ENCODE measurements at regions not wholly inside any gene's neighbourhood (a gene's known extent, or its start where the extent isn't known, plus 50 kb on each side); places are given as distances from the start of the nearest gene placed in this dataset.

GRCh38 chr13:53201454-53202225 lies 173.0 kb downstream of the OLFM4 start:
- DNase-seq (ENCODE audit: low spot score) = no peak

- no peak for DNase-seq (ENCODE audit: low spot score)
Observed at GRCh38 chr13:53204598-53204997, 176.0 kb downstream of the OLFM4 start.

DNA sequence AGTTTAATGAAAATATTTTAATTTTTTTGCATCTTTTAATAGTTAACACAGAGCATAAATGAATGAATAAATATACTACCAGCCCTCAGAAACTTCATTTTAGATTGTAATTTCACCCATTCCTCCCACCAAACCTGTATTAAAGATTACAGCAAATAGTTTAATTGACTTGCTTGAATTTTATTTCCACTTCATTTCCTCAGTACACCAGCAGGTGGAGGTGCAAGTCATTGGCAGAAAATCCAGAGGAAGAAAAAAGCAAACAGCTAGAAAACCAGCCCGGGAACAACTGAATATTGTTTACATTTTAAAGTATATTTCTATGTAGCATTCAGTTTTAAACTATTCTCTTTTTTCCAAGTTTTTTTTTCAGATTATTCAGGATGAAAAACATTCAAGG lies 177.8 kb downstream of the OLFM4 start:
- peak; percentile 44 for DNase-seq (ENCODE audit: low spot score)

GRCh38 chr13:53207556-53207955 lies 178.9 kb downstream of the OLFM4 start:
- no peak for DNase-seq (ENCODE audit: low spot score)

DNA sequence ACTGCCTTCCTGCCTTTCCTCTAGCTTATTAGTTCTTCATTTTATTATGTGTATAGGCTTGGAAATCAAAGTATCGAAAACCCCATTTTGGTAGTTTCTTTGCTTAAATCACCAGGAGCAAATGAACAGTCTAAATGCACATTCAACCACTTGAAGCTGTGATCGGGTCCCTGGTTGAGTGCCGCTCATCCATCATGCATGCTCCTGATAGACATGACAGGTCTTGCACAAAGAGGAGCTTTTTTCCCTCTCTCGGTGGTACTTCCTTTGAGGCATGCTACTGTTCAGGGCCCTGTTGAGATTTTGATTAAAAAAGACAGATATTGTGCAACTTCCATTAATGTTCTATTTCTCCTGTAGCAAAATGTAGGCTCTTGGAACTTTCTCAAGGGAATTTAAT lies 185.8 kb downstream of the OLFM4 start:
- no peak for DNase-seq (ENCODE audit: low spot score)

- no peak for DNase-seq (ENCODE audit: low spot score)
Observed at GRCh38 chr13:53215563-53215962, 186.9 kb downstream of the OLFM4 start.

- DNase-seq (ENCODE audit: low spot score) = no peak
Observed at GRCh38 chr13:53216773-53217172, 188.2 kb downstream of the OLFM4 start.

- no peak for DNase-seq (ENCODE audit: low spot score)
Observed at GRCh38 chr13:53217194-53217593, 188.6 kb downstream of the OLFM4 start.

GRCh38 chr13:53220038-53220437 lies 191.4 kb downstream of the OLFM4 start:
- no peak for DNase-seq (ENCODE audit: low spot score)

DNA sequence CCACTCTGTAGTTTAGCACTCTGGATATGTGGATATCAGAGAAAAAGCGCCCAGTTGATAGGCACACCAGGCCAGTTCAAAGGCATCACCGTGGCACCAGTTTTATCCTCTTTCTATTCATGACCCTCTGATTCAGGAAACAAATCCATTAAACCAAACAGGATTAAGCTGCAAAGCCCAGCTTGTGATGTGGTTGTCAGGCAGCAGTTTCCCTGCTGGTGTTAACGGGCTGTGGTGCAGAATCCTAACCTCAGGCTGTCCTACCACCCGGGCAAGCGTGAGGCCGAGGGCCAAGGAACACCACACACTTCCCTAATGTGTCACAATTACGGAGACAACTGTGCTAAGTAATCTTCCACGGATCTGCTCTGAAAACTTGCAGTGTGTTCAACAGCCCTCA lies 209.1 kb downstream of the OLFM4 start:
- DNase-seq (ENCODE audit: low spot score) = no peak

- DNase-seq (ENCODE audit: low spot score) = no peak
Observed at GRCh38 chr13:53238261-53238660, 209.6 kb downstream of the OLFM4 start.

- DNase-seq (ENCODE audit: low spot score) = no peak
Observed at GRCh38 chr13:53240401-53241025, 211.9 kb downstream of the OLFM4 start.

DNA sequence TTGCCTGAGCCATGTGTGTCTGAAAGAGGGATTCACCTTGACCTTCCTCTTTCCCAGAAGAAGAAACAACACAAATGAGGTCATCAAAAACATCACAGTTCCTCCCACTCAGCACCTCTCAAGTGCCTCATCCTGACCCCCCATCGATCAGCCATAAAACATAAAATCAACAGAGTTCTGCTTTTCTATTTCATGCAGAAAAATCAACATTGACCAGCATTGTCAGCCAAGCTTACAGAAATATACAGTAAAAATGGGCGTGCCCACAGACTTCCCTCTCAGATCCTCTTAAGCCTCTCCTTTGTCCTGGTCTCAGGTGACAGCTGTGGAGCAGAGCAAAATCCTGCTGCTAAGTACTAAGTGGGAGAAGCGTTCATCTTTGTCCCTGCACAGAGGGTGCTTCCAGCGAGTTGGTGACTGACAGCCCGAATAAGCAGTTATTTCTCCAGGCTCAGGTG lies 213.3 kb downstream of the OLFM4 start:
- no peak for DNase-seq (ENCODE audit: low spot score)

- no peak for DNase-seq (ENCODE audit: low spot score)
Observed at GRCh38 chr13:53249236-53249635, 220.6 kb downstream of the OLFM4 start.

DNA sequence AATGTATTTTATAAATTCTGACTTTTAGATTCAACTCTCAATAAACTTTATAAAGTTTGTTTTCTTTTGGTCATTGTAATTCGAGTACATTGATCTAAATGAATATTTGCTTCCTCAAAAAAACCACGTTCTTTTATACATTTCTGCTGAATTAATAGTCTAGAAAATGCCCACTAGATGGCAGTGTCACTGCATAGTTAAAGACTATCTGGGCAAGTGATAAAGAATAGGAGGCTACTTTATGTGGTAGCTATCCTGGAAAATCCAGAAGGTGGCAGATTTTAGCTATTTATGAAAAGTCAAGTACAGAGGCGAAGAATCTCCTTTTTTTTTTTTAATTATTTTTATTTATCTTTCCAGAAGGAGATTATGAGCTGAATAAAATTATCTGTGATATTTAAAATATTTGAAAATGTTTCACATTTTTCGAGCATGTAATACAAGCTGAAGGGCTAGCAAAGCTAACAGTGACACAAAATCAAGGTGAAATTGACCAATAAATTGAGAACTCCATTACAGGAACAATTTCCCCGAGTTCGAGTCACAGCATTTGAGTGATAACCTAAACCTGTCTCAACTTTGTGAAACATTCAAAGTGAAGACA lies 221.8 kb downstream of the OLFM4 start:
- peak; percentile 93 for DNase-seq (ENCODE audit: low spot score)

GRCh38 chr13:53250977-53251376 lies 222.4 kb downstream of the OLFM4 start:
- DNase-seq (ENCODE audit: low spot score) = no peak

- peak; percentile 17 for DNase-seq (ENCODE audit: low spot score)
Observed at GRCh38 chr13:53254500-53254899, 225.9 kb downstream of the OLFM4 start.

DNA sequence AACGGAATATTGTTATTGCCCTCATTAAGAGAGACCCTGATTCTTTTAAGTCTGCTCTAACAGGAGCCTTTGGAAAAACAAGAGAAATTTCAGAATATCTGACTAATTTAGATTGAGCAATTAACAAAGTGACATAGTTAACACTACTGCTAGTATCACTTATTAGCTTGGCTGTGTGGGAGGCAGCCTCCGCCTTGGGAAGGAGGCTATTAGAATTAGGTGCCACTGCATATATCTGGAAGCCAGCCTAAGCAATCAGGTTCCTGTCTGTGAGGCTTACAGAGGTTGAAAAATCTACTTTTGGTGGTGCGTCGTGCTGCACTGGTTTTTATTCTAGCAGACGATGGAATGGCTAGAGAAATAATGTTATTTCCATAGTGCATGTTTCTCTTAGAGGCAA lies 227.2 kb downstream of the OLFM4 start:
- DNase-seq (ENCODE audit: low spot score) = no peak

DNA sequence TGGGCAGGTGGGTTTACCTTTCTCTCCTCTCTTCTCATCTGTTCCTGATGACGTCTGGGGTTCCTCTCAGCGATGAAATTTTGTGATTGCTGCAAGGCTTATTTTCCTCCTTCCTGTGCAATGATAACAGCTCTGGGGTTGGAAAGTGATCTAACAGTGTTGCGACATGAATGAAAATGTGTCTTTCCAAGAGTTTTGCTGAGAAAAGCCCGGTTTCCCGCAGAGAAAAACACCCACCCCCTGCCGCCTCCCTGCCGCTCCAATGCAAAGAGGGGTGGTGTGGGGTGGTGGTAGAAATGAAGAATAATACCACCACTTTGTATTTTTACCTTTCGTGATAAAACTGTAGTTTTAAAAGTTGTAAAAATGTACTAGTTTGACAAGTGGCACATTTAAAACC lies 232.0 kb downstream of the OLFM4 start:
- DNase-seq (ENCODE audit: low spot score) = no peak

GRCh38 chr13:53264751-53265385 lies 236.3 kb downstream of the OLFM4 start:
- no peak for DNase-seq (ENCODE audit: low spot score)

DNA sequence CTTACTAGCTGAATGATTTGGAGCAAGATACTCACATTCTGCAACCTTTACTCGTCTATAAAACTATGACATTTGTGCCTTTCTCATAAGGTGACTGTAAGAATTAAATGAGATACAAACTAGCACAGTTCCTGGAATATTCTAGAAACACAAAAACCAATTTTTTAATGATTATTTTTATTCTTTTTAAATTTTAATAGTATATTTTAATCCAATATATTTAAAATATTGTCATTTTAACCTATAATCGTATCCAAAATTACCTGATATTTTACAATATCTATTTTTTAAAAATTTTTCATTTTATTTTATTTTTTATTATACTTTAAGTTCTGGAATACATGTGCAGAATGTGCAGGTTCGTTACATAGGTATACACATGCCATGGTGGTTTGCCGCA lies 238.1 kb downstream of the OLFM4 start:
- no peak for DNase-seq (ENCODE audit: low spot score)

- no peak for DNase-seq (ENCODE audit: low spot score)
Observed at GRCh38 chr13:53269634-53270033, 241.0 kb downstream of the OLFM4 start.

Data from HT-29 (cell line).